ENCODE measurements at regions not wholly inside any gene's neighbourhood (a gene's known extent, or its start where the extent isn't known, plus 50 kb on each side); places are given as distances from the start of the nearest gene placed in this dataset.

DNA sequence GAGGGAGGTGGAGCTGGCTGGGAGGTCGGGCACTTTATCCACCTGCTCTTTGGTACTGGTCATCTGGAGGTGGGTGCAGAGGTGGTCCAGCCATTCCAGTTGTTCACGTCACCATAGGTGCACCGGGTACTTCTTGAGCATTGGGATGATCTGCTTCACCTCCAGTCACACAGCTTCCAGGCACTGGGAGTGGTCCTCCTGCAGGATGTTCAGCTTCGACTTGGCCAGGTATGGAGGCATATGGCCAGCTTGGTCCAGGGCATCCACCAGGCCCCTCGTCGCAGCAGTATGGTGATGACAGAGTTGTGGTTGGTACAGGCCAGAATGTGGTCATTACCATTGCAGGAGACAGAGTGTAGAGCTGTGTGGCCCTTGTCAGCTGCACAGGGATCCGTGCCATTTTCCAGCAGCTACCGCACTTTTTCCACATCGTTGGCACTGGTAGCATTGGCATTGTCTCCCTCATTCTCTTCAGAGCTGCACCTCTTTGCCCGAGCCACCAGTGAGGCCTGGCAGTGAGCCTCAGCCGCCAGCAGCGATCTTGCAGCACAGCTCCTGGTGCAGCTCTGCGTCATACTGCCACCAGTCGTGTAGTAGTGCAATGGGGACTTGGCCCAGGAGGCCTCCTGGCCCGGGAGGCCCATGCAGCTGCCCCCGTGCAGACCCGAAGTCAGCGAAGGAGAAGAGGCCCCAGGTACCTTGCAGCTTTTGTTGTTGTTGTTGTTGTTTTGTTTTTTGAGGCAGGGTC, 150.9 kb downstream of the ZNF22 start:
- TF ChIP-seq POLR2AphosphoS5 (IDR thresholded peaks at IDR 0.05), result no peak
- TF ChIP-seq, protein P1, sequence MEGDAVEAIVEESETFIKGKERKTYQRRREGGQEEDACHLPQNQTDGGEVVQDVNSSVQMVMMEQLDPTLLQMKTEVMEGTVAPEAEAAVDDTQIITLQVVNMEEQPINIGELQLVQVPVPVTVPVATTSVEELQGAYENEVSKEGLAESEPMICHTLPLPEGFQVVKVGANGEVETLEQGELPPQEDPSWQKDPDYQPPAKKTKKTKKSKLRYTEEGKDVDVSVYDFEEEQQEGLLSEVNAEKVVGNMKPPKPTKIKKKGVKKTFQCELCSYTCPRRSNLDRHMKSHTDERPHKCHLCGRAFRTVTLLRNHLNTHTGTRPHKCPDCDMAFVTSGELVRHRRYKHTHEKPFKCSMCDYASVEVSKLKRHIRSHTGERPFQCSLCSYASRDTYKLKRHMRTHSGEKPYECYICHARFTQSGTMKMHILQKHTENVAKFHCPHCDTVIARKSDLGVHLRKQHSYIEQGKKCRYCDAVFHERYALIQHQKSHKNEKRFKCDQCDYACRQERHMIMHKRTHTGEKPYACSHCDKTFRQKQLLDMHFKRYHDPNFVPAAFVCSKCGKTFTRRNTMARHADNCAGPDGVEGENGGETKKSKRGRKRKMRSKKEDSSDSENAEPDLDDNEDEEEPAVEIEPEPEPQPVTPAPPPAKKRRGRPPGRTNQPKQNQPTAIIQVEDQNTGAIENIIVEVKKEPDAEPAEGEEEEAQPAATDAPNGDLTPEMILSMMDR (IDR thresholded peaks at IDR 0.05), result no peak

Data from upper lobe of left lung (tissue), 4 donors.